ENCODE measurements at regions not wholly inside any gene's neighbourhood (a gene's known extent, or its start where the extent isn't known, plus 50 kb on each side); places are given as distances from the start of the nearest gene placed in this dataset.

- Histone ChIP-seq H3K9me3 (ENCODE audit: control insufficient read depth in 4 of 4, insufficient read depth in 3 of 4, low read length in 3 of 4) (peaks cover 0 to 1% (median 0%) of the 10 kb centered on the region in 4 donors), H3K27ac (ENCODE audit: low read depth in 1 of 2, low read length in 1 of 2) (no peak overlapping the region), H3K9ac (ENCODE audit: insufficient read depth in 1 of 2, low read length in 2 of 2) (no peak overlapping the region), H3K4me1 (ENCODE audit: control insufficient read depth in 5 of 5, insufficient read depth in 5 of 5, low read length in 5 of 5) (no peaks in the 10 kb centered on the region), H3K27me3 (ENCODE audit: control insufficient read depth in 3 of 3, insufficient read depth in 3 of 3, low read length in 2 of 3) (no peaks in the 10 kb centered on the region), H3K36me3 (ENCODE audit: control insufficient read depth in 4 of 4, insufficient read depth in 4 of 4, low read length in 4 of 4) (no peaks in the 10 kb centered on the region), H3K4me3 (no peak overlapping the region)
- ATAC-seq (ENCODE audit: insufficient read depth, low FRiP score) (no peak), DNase-seq (no peak)
- TF ChIP-seq CTCF (IDR thresholded peaks at IDR 0.05; ENCODE audit: control extremely low read depth, extremely low read depth): no peak
- WGBS, 2 donors: 70 to 76% methylated on average over 5 of the region's 5 CpGs
Measured at GRCh38 chr4:160194716-160195115, 1091.8 kb downstream of the RAPGEF2 start.

- no peaks in the 10 kb centered on the region for H3K27me3 ChIP-seq (ENCODE audit: control insufficient read depth in 3 of 3, insufficient read depth in 3 of 3, low read length in 2 of 3)
- H3K9me3 ChIP-seq (ENCODE audit: control insufficient read depth in 4 of 4, insufficient read depth in 3 of 4, low read length in 3 of 4): peaks cover 0 to 7% (median 1%) of the 10 kb centered on the region in 4 donors
- DNase-seq (peak in 2 of 3 donors; percentile 1 to 3), ATAC-seq (ENCODE audit: insufficient read depth, low FRiP score) (no peak)
- no peak overlapping the region for H3K4me3 ChIP-seq
- H3K36me3 ChIP-seq (ENCODE audit: control insufficient read depth in 4 of 4, insufficient read depth in 4 of 4, low read length in 4 of 4): no peaks in the 10 kb centered on the region
- H3K4me1 ChIP-seq (ENCODE audit: control insufficient read depth in 5 of 5, insufficient read depth in 5 of 5, low read length in 5 of 5): no peaks in the 10 kb centered on the region
- no peak for TF ChIP-seq CTCF (IDR thresholded peaks at IDR 0.05; ENCODE audit: control extremely low read depth, extremely low read depth)
- H3K27ac ChIP-seq (ENCODE audit: low read depth in 1 of 2, low read length in 1 of 2): no peak overlapping the region
- 58 to 67% methylated on average over 2 of the region's 2 CpGs for WGBS, 2 donors
- H3K9ac ChIP-seq (ENCODE audit: insufficient read depth in 1 of 2, low read length in 2 of 2): no peak overlapping the region
Measured at GRCh38 chr4:160202802-160203201, 1099.9 kb downstream of the RAPGEF2 start.

GRCh38 chr4:160212078-160212477, 1109.2 kb downstream of the RAPGEF2 start:
- Histone ChIP-seq H3K4me3 (no peak overlapping the region), H3K9me3 (ENCODE audit: control insufficient read depth in 4 of 4, insufficient read depth in 3 of 4, low read length in 3 of 4) (no peaks in the 10 kb centered on the region), H3K27ac (ENCODE audit: low read depth in 1 of 2, low read length in 1 of 2) (no peak overlapping the region), H3K27me3 (ENCODE audit: control insufficient read depth in 3 of 3, insufficient read depth in 3 of 3, low read length in 2 of 3) (no peaks in the 10 kb centered on the region), H3K36me3 (ENCODE audit: control insufficient read depth in 4 of 4, insufficient read depth in 4 of 4, low read length in 4 of 4) (no peaks in the 10 kb centered on the region), H3K4me1 (ENCODE audit: control insufficient read depth in 5 of 5, insufficient read depth in 5 of 5, low read length in 5 of 5) (no peaks in the 10 kb centered on the region), H3K9ac (ENCODE audit: insufficient read depth in 1 of 2, low read length in 2 of 2) (no peak overlapping the region)
- no peak for DNase-seq
- no peak for TF ChIP-seq CTCF (IDR thresholded peaks at IDR 0.05; ENCODE audit: control extremely low read depth, extremely low read depth)
- ATAC-seq (ENCODE audit: insufficient read depth, low FRiP score): no peak
- 46 to 71% methylated on average over 3 of the region's 3 CpGs for WGBS, 2 donors

GRCh38 chr4:160213366-160213765, 1110.5 kb downstream of the RAPGEF2 start:
- Histone ChIP-seq H3K27ac (ENCODE audit: low read depth in 1 of 2, low read length in 1 of 2) (no peak overlapping the region), H3K9me3 (ENCODE audit: control insufficient read depth in 4 of 4, insufficient read depth in 3 of 4, low read length in 3 of 4) (no peaks in the 10 kb centered on the region), H3K4me1 (ENCODE audit: control insufficient read depth in 5 of 5, insufficient read depth in 5 of 5, low read length in 5 of 5) (no peaks in the 10 kb centered on the region), H3K4me3 (no peak overlapping the region), H3K27me3 (ENCODE audit: control insufficient read depth in 3 of 3, insufficient read depth in 3 of 3, low read length in 2 of 3) (no peaks in the 10 kb centered on the region), H3K36me3 (ENCODE audit: control insufficient read depth in 4 of 4, insufficient read depth in 4 of 4, low read length in 4 of 4) (no peaks in the 10 kb centered on the region), H3K9ac (ENCODE audit: insufficient read depth in 1 of 2, low read length in 2 of 2) (no peak overlapping the region)
- 33 to 62% methylated on average over 1 of the region's 1 CpG for WGBS, 2 donors
- ATAC-seq (ENCODE audit: insufficient read depth, low FRiP score) (no peak), DNase-seq (no peak)
- no peak for TF ChIP-seq CTCF (IDR thresholded peaks at IDR 0.05; ENCODE audit: control extremely low read depth, extremely low read depth)

All from lung (tissue), 11 donors.